Glomerular visceral epithelial cell (primary cell): ENCODE measurements at regions not wholly inside any gene's neighbourhood (a gene's known extent, or its start where the extent isn't known, plus 50 kb on each side); places are given as distances from the start of the nearest gene placed in this dataset.

Source experiments
- DNase-seq: peaks from one replicate; pipeline ENCODE4 v3.0.0-alpha.2; 2016; ENCODE audit errors: extremely low spot score

DNA sequence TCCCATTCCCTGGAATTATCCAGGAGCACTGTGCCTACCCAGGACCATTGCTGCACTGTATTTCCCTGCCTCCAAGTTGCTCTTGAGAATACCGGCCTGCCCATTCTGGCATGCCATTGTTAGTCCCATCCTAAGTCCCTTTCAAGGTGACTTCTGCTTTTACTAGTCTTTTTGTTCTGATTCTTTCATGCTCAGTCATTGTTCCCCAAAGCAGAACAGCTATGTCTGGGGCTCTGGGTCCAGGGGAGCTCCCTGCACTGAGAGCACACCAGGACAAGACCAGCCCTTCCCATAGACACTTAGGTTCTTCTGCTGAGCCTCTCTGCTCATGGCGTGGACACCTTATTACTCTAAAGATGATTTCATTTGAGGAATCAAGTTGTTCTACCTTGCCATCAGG, 388.9 kb upstream of the KLF4 start:
- DNase-seq: no peak

- DNase-seq: no peak
Measured at GRCh38 chr9:107875571-107875980, 386.0 kb upstream of the KLF4 start.

GRCh38 chr9:107874591-107875369, 385.2 kb upstream of the KLF4 start:
- DNase-seq: no peak

DNA sequence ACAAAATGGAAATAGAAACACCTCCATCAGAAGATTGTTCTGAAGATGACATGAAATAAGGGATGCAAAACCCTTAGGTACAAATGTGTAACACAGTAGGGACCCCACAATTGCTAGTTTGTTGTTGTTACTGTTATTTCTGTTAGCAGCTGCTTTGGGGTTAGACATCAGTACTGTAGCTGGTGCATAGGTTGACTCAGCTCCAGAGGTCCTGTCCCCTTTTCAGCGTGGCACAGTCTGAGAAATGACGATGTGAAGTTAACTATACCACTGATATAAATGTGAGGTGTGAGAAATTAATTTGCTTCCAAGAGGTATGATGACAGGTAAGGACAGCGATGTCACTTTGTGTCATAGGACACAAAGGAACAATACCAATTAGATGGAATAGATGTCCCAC, 384.6 kb upstream of the KLF4 start:
- DNase-seq: no peak

DNA sequence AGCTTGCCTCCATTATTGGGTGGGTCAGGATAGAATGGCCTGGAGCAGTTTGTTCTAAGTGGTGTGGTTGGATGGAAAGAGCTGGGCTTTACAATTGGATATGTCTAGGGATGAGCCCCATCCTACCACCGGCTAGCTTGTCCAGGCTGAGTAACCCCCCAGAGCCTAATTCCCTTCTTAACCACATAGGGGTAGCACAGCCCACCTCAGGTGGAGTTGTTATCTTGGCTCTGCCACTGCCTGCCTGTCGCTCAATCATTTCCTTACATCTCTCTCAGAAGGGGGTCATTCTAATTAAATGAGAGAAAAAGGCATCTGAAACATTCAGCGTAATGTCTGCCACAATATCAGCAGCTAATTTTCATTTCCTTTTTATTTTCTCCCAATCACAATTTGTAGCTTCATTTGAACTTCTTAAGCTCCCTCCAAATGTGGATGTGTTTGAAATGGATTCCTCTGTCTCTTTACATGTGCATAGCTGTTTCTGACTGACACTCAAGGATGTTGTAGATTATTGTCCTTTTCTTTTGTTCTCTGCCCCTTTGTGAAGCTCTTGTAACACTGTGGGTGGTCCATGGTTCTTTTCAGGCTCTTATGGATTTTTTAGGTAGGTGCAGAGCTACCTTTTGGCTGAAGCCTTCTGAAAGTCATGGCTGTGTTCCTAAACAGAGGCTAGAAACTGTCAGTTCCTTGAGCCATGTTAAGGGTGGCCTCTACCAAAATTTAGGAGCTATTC, 383.1 kb upstream of the KLF4 start:
- DNase-seq: no peak

- no peak for DNase-seq
Measured at GRCh38 chr9:107870927-107871680, 381.5 kb upstream of the KLF4 start.

DNA sequence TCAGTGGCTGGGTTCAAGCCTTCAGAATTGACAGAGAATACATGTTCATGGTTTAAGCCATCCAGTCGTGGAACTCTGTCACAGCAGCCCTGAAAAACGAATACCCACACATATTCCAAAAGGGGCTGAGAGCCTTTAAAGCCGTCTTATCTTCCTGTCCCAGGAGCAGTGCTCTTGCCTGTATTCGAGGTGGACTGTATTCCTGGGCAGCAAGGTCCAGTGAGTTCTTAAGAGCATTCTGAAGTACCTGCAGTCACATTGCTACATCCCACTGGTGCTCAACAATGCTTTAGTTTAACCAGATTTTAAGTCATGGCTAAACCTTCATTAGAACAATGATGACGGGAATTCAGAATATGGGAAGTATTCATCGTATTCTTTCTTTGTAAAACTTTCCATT, 380.7 kb upstream of the KLF4 start:
- DNase-seq: no peak

GRCh38 chr9:107869111-107869510, 379.5 kb upstream of the KLF4 start:
- DNase-seq: no peak

DNA sequence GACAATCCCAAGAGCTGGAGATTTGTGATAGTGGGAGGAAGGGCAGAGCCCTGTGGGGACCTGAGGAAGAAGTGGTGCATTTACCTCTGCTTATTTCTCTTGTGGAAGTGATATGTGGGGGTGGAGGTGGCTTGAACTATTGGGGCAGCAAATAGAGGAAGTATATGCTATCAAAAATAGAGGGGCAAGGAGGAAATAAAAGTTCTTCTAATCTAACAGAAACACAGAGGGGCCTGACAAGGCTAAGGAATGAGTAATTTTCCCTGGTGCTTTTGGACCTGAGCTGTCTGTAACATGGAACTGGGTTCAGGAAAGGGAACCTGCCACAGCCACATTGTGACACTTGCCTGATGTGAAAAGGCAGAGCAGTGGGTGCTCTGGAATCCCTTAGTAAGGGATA, 378.6 kb upstream of the KLF4 start:
- DNase-seq: no peak

DNA sequence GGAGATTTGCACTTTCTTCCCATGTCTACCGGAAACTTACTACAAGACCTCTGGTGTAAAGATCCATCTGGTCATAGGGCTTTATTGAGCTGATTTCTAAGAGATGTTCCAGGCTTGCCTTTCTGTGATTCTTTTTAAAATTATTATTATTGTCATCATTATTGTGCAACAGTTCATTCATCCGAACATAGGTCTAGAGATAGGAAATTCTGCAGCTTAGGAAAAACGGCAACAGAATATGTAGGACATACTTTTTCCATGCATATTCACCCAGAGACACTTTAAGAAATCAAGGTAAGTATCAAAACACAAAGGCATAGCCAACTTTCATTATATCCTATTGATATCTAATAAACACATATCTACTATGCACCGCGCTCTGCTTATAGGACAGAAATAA, 378.2 kb upstream of the KLF4 start:
- no peak for DNase-seq

DNA sequence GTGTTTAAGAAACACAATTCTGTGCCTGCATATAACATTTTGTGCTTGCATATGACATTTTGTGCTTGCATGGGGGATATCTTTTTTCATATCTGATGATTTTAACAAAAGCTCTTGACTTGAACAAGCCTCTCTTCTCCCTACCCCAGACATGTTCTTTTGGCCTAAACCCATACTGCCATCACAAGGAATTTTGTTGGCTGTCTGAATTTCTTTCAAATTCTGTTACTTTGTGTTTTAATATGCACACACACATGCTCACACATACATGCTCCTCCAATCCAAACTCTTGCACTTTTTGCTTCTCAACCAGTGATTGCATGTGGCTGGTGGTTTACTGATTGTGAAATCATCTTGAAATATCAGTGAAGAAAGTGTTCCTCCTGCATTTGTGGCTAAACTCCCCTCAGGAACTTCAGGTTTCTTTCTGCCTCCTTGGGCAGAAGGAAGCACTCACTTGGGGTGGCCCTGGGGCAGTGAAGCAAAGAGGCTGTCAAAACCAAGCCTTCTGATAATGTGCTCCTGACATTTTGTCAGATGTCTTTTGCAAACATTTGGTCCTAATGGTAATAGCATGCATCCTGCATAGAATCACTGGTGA, 377.2 kb upstream of the KLF4 start:
- DNase-seq: peak; percentile 42

- DNase-seq: no peak
Measured at GRCh38 chr9:107863396-107863795, 373.8 kb upstream of the KLF4 start.

GRCh38 chr9:107862881-107863280, 373.3 kb upstream of the KLF4 start:
- no peak for DNase-seq

- no peak for DNase-seq
Measured at GRCh38 chr9:107862323-107862722, 372.8 kb upstream of the KLF4 start.

DNA sequence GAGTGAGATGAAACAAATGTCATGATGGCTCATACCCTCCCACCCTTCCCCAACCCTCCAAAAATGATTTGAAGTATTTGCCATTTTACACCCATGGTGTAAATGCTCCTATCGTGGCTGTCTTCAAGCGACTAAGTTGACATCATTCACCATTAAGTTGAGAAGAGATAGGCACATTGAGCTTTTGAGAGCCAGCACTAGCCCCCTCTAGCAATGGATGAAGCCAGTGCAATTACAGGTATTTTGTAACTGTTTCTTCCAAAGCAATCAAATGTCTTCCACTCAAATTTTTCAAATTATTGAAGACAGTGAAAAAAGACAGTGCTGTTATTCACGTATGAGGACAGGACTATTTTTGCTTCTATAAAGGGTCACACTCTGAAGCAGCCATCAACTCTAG, 371.5 kb upstream of the KLF4 start:
- DNase-seq: no peak

DNA sequence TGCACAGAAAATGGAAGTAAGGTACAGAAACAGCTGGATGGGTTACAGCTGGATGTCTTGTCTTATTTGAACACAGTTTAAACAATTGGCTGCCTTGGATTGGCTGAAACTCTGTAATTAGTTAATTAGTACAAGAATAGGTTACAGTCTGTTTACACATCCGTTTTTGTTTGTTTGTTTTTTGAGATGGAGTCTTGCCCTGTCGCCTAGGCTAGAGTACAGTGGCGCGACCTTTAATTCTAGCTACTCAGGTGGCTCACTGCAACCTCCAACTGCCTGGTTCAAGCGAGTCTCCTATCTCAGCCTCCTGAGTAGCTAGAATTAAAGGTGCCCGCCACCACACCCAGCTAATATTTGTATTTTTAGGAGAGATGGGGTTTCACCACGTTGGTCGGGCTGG, 368.7 kb upstream of the KLF4 start:
- no peak for DNase-seq

DNA sequence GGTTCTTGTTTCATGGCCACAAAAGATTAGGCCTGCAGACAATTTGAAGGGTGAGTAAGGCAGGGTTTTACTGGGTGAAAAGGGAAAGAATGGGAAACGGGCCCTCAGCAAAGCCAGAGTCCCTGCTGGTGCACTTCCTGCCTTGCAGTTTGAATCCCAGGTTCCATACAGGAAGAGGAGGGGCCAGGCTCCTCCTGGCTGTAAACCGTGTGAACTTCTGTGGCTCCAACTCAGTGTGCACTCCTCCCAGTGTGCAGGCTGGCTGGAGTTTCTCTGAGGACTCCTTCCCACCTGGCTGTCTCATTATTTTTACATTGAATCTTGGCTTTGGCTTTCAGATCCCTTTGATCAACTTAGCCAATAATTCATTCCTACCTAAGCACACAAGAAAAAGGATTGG, 367.1 kb upstream of the KLF4 start:
- no peak for DNase-seq

GRCh38 chr9:107855164-107855563, 365.6 kb upstream of the KLF4 start:
- no peak for DNase-seq

- no peak for DNase-seq
Measured at GRCh38 chr9:107853461-107853860, 363.9 kb upstream of the KLF4 start.

GRCh38 chr9:107852891-107853290, 363.3 kb upstream of the KLF4 start:
- DNase-seq: no peak

GRCh38 chr9:107850653-107851052, 361.1 kb upstream of the KLF4 start:
- no peak for DNase-seq
